ENCODE measurements at regions not wholly inside any gene's neighbourhood (a gene's known extent, or its start where the extent isn't known, plus 50 kb on each side); places are given as distances from the start of the nearest gene placed in this dataset.

- Histone ChIP-seq H3K4me1 (ENCODE audit: insufficient read depth, low read length) (no peaks in the 10 kb centered on the region), H3K36me3 (ENCODE audit: insufficient read depth, low read length) (no peaks in the 10 kb centered on the region), H3K9me3 (ENCODE audit: control insufficient read depth in 1 of 2, insufficient read depth in 1 of 2, low read length in 2 of 2) (no peaks in the 10 kb centered on the region), H3K27me3 (ENCODE audit: control insufficient read depth in 1 of 2, insufficient read depth in 2 of 2, low read length in 2 of 2) (no peaks in the 10 kb centered on the region), H3K4me3 (ENCODE audit: low read length) (no peak overlapping the region), H3K27ac (ENCODE audit: low read depth in 1 of 2, low read length in 2 of 2) (no peak overlapping the region)
- POLR2A ChIA-PET, result no interaction called here
- Mint-ChIP-seq H3K4me3 (no peak overlapping the region), H3K36me3 (ENCODE audit: low read depth) (no peaks in the 10 kb centered on the region), H3K4me1 (ENCODE audit: low read depth) (no peaks in the 10 kb centered on the region), H3K27me3 (peaks cover 14% of the 10 kb centered on the region), H3K27ac (no peak overlapping the region), H3K9me3 (no peaks in the 10 kb centered on the region)
- CTCF ChIA-PET, result interaction anchor here (1.6 kb wide), 1 partner anchor 51 kb away, joined by 6 read pairs; no protein-coding TSS in a partner anchor
- TF ChIP-seq, protein P1, sequence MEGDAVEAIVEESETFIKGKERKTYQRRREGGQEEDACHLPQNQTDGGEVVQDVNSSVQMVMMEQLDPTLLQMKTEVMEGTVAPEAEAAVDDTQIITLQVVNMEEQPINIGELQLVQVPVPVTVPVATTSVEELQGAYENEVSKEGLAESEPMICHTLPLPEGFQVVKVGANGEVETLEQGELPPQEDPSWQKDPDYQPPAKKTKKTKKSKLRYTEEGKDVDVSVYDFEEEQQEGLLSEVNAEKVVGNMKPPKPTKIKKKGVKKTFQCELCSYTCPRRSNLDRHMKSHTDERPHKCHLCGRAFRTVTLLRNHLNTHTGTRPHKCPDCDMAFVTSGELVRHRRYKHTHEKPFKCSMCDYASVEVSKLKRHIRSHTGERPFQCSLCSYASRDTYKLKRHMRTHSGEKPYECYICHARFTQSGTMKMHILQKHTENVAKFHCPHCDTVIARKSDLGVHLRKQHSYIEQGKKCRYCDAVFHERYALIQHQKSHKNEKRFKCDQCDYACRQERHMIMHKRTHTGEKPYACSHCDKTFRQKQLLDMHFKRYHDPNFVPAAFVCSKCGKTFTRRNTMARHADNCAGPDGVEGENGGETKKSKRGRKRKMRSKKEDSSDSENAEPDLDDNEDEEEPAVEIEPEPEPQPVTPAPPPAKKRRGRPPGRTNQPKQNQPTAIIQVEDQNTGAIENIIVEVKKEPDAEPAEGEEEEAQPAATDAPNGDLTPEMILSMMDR (IDR thresholded peaks at IDR 0.05), result no peak
- intact Hi-C loops (cut with DNase I, micrococcal nuclease), result no loop called here
- DNase-seq (peak in 2 of 14 experiments; percentile 38 to 62), ATAC-seq (ENCODE audit: poor library complexity) (no peak)
Measured at GRCh38 chr1:182193908-182194550, 132.5 kb upstream of the ZNF648 start.

- Mint-ChIP-seq H3K9me3 (no peaks in the 10 kb centered on the region), H3K27me3 (peaks cover 14% of the 10 kb centered on the region), H3K36me3 (ENCODE audit: low read depth) (no peaks in the 10 kb centered on the region), H3K27ac (no peak overlapping the region), H3K4me1 (ENCODE audit: low read depth) (no peaks in the 10 kb centered on the region), H3K4me3 (no peak overlapping the region)
- no peaks in the 10 kb centered on the region for H3K36me3 ChIP-seq (ENCODE audit: insufficient read depth, low read length)
- no peak overlapping the region for H3K4me3 ChIP-seq (ENCODE audit: low read length)
- DNase-seq (no peak), ATAC-seq (ENCODE audit: poor library complexity) (no peak)
- H3K9me3 ChIP-seq (ENCODE audit: control insufficient read depth in 1 of 2, insufficient read depth in 1 of 2, low read length in 2 of 2), result no peaks in the 10 kb centered on the region
- ChIA-PET CTCF (no interaction called here), POLR2A (no interaction called here)
- H3K4me1 ChIP-seq (ENCODE audit: insufficient read depth, low read length), result no peaks in the 10 kb centered on the region
- H3K27ac ChIP-seq (ENCODE audit: low read depth in 1 of 2, low read length in 2 of 2), result no peak overlapping the region
- TF ChIP-seq, protein P1 (IDR thresholded peaks at IDR 0.05), result no peak
- intact Hi-C loops (cut with DNase I, micrococcal nuclease), result no loop called here
- no peaks in the 10 kb centered on the region for H3K27me3 ChIP-seq (ENCODE audit: control insufficient read depth in 1 of 2, insufficient read depth in 2 of 2, low read length in 2 of 2)
Measured at GRCh38 chr1:182192966-182193365, 131.5 kb upstream of the ZNF648 start.

- intact Hi-C loops (cut with DNase I, micrococcal nuclease), result no loop called here
- H3K36me3 Mint-ChIP-seq (ENCODE audit: low read depth), result no peaks in the 10 kb centered on the region
- no peak overlapping the region for H3K27ac Mint-ChIP-seq
- Histone ChIP-seq H3K27ac (ENCODE audit: low read depth in 1 of 2, low read length in 2 of 2) (no peak overlapping the region), H3K9me3 (ENCODE audit: control insufficient read depth in 1 of 2, insufficient read depth in 1 of 2, low read length in 2 of 2) (no peaks in the 10 kb centered on the region), H3K36me3 (ENCODE audit: insufficient read depth, low read length) (no peaks in the 10 kb centered on the region), H3K27me3 (ENCODE audit: control insufficient read depth in 1 of 2, insufficient read depth in 2 of 2, low read length in 2 of 2) (no peaks in the 10 kb centered on the region), H3K4me3 (ENCODE audit: low read length) (no peak overlapping the region), H3K4me1 (ENCODE audit: insufficient read depth, low read length) (no peaks in the 10 kb centered on the region)
- ATAC-seq (ENCODE audit: poor library complexity) (no peak), DNase-seq (no peak)
- TF ChIP-seq, protein P1 (IDR thresholded peaks at IDR 0.05), result no peak
- ChIA-PET CTCF (no interaction called here), POLR2A (no interaction called here)
- no peaks in the 10 kb centered on the region for H3K9me3 Mint-ChIP-seq
- no peak overlapping the region for H3K4me3 Mint-ChIP-seq
- peaks cover 14% of the 10 kb centered on the region for H3K27me3 Mint-ChIP-seq
- no peaks in the 10 kb centered on the region for H3K4me1 Mint-ChIP-seq (ENCODE audit: low read depth)
Measured at GRCh38 chr1:182192215-182192614, 130.7 kb upstream of the ZNF648 start.

All from CD4-positive, alpha-beta T cell (primary cell).